NB4 (cell line): ENCODE measurements at regions not wholly inside any gene's neighbourhood (a gene's known extent, or its start where the extent isn't known, plus 50 kb on each side); places are given as distances from the start of the nearest gene placed in this dataset.
"Not testable (repeated sequence)": the region's sequence is repeated elsewhere in the genome, so short reads cannot be mapped to it uniquely, and the experiment has no call there.

Experiments used
- DNase-seq: peaks from one replicate; pipeline ENCODE4 v3.0.0; 2010; ENCODE audit warnings: low read depth
- H3K4me3 ChIP-seq: one replicate; pipeline ENCODE4 v1.5.1; 2011; ENCODE audit warnings: mild to moderate bottlenecking, low read depth, low read length, moderate library complexity
- CTCF ChIP-seq: IDR thresholded peaks from one replicate; pipeline ENCODE4 v1.5.1; 2012; ENCODE audit warnings: low read depth, low read length
- MAX ChIP-seq: IDR thresholded peaks from 2 replicates; pipeline ENCODE4 v1.6.1; 2011; ENCODE audit warnings: low read depth, low read length
- MYC ChIP-seq: IDR thresholded peaks from 2 replicates; pipeline ENCODE4 v1.6.1; 2011; ENCODE audit warnings: low read depth, low read length
- POLR2A ChIP-seq: IDR thresholded peaks from 2 replicates; pipeline ENCODE4 v1.6.1; 2011; ENCODE audit warnings: mild to moderate bottlenecking; ENCODE audit not compliant: insufficient read length; ENCODE audit errors: extremely low read depth

- TF ChIP-seq POLR2A (no peak), CTCF (no peak), MAX (no peak), MYC (no peak)
- no peak overlapping the region for H3K4me3 ChIP-seq
- no peak for DNase-seq
Observed at GRCh38 chr12:111260732-111261131, 108.2 kb downstream of the PHETA1 start.

- TF ChIP-seq CTCF (no peak), MYC (no peak), MAX (no peak), POLR2A (no peak)
Observed at GRCh38 chr12:111259231-111259630, 109.7 kb downstream of the PHETA1 start.

GRCh38 chr12:111258081-111258480 is 110.8 kb downstream of the PHETA1 start:
- not testable (repeated sequence) for H3K4me3 ChIP-seq, DNase-seq

More at GRCh38 chr12:111259231-111259630, 109.7 kb downstream of the PHETA1 start:
- no peak overlapping the region for H3K4me3 ChIP-seq
- no peak for DNase-seq

GRCh38 chr12:111257435-111257902 is 111.4 kb downstream of the PHETA1 start:
- H3K4me3 ChIP-seq, result no peak overlapping the region
- no peak for DNase-seq
- TF ChIP-seq MYC, result no peak
- no peak for TF ChIP-seq CTCF
- no peak for TF ChIP-seq POLR2A

GRCh38 chr12:111256629-111257434 is 112.1 kb downstream of the PHETA1 start:
- no peak overlapping the region for H3K4me3 ChIP-seq
- no peak for TF ChIP-seq CTCF
- peak; percentile 43 for TF ChIP-seq MAX
- no peak for TF ChIP-seq MYC
- no peak for TF ChIP-seq POLR2A
- no peak for DNase-seq

GRCh38 chr12:111255261-111255660 is 113.6 kb downstream of the PHETA1 start:
- TF ChIP-seq MYC, result no peak
- no peak for TF ChIP-seq POLR2A
- TF ChIP-seq MAX, result no peak
- TF ChIP-seq CTCF, result no peak
- no peak for DNase-seq
- no peak overlapping the region for H3K4me3 ChIP-seq
